Activated T-cell treated with anti-CD3 and anti-CD28 coated beads, Interleukin-2, amount 50 U/mL, for 1 hour (primary cell): ENCODE measurements at regions not wholly inside any gene's neighbourhood (a gene's known extent, or its start where the extent isn't known, plus 50 kb on each side); places are given as distances from the start of the nearest gene placed in this dataset.
"Not testable (repeated sequence)": the region's sequence is repeated elsewhere in the genome, so short reads cannot be mapped to it uniquely, and the experiment has no call there.

Experiments used
- DNase-seq: peaks from one replicate; pipeline ENCODE4 v3.0.0-alpha.2; 2020

GRCh38 chr19:13646758-13647157 lies 117.6 kb upstream of the MRI1 start:
- no peak for DNase-seq

GRCh38 chr19:13644645-13645044 lies 119.7 kb upstream of the MRI1 start:
- no peak for DNase-seq

- DNase-seq = no peak
These were observed 123.7 kb upstream of the MRI1 start for GRCh38 chr19:13640611-13641010.

GRCh38 chr19:13639342-13639929 lies 124.9 kb upstream of the MRI1 start:
- DNase-seq = no peak

GRCh38 chr19:13637664-13638063 lies 126.7 kb upstream of the MRI1 start:
- no peak for DNase-seq

- no peak for DNase-seq
These were observed 128.4 kb upstream of the CACNA1A start for GRCh38 chr19:13634658-13635057.

- no peak for DNase-seq
These were observed 127.2 kb upstream of the CACNA1A start for GRCh38 chr19:13633522-13633922.

- DNase-seq = no peak
These were observed 126.8 kb upstream of the CACNA1A start for GRCh38 chr19:13633109-13633508.

GRCh38 chr19:13632164-13632563 lies 125.9 kb upstream of the CACNA1A start:
- not testable (repeated sequence) for DNase-seq

GRCh38 chr19:13629687-13630357 lies 123.5 kb upstream of the CACNA1A start:
- DNase-seq = no peak

- no peak for DNase-seq
These were observed 121.3 kb upstream of the CACNA1A start for GRCh38 chr19:13627531-13627930.

- DNase-seq = no peak
These were observed 117.7 kb upstream of the CACNA1A start for GRCh38 chr19:13623716-13624710.

GRCh38 chr19:13622766-13623715 lies 116.8 kb upstream of the CACNA1A start:
- DNase-seq = no peak

GRCh38 chr19:13621413-13621812 lies 115.1 kb upstream of the CACNA1A start:
- DNase-seq = no peak

GRCh38 chr19:13619203-13619632 lies 112.9 kb upstream of the CACNA1A start:
- no peak for DNase-seq

GRCh38 chr19:13615890-13616289 lies 109.6 kb upstream of the CACNA1A start:
- no peak for DNase-seq

- DNase-seq = no peak
These were observed 107.2 kb upstream of the CACNA1A start for GRCh38 chr19:13613447-13613846.

GRCh38 chr19:13611596-13611995 lies 105.3 kb upstream of the CACNA1A start:
- DNase-seq = no peak

GRCh38 chr19:13610039-13610691 lies 103.9 kb upstream of the CACNA1A start:
- DNase-seq = no peak

GRCh38 chr19:13606156-13606555 lies 99.9 kb upstream of the CACNA1A start:
- DNase-seq = no peak

- DNase-seq = no peak
These were observed 98.8 kb upstream of the CACNA1A start for GRCh38 chr19:13604902-13605586.
